GM23338 (cell line): ENCODE measurements at regions not wholly inside any gene's neighbourhood (a gene's known extent, or its start where the extent isn't known, plus 50 kb on each side); places are given as distances from the start of the nearest gene placed in this dataset.

Experiments used
- CTCF ChIP-seq, 2 experiments: fragments of 200-600 bp in 1 of 2; sonication (generic) in 1 of 2; conservative IDR thresholded peaks; 2 replicates each; pipeline versions ENCODE4 v1.5.1 to v1.6.1; 2016 to 2017; ENCODE audit warnings: antibody characterized with exemption in 2 of 2, low read depth in 2 of 2, mild to moderate bottlenecking in 2 of 2, moderate library complexity in 1 of 2
- EZH2 ChIP-seq: fragments of 200-600 bp; sonication (generic); IDR thresholded peaks from one replicate; pipeline ENCODE4 v1.8.0; 2017; ENCODE audit warnings: antibody characterized with exemption, mild to moderate bottlenecking, low read depth; ENCODE audit not compliant: unreplicated experiment
- JUNB ChIP-seq: IDR thresholded peaks from one replicate; pipeline ENCODE4 v1.6.1; 2016; ENCODE audit warnings: antibody characterized with exemption; ENCODE audit not compliant: unreplicated experiment
- POLR2AphosphoS5 ChIP-seq: IDR thresholded peaks from 2 replicates; pipeline ENCODE4 v1.6.1; 2016; ENCODE audit warnings: antibody characterized with exemption, low read depth
- REST ChIP-seq: IDR thresholded peaks from one replicate; pipeline ENCODE4 v1.6.1; 2018; ENCODE audit warnings: antibody characterized with exemption; ENCODE audit not compliant: unreplicated experiment
- ZNF114 ChIP-seq: fragments of 250-450 bp; sonication (Bioruptor Pico); IDR thresholded peaks from 2 replicates; pipeline ENCODE4 v1.5.0; 2020; ENCODE audit warnings: mild to moderate bottlenecking, moderate library complexity

- TF ChIP-seq CTCF (conservative IDR thresholded peaks at IDR 0.05; ENCODE audit: low read depth in 2 of 2) (no peak), POLR2AphosphoS5 (no peak), REST (no peak), EZH2 (no peak), JUNB (no peak), ZNF114 (CRISPR knock-in tag) (0 out of 2 replicates have a peak, but pooled peaks have one; percentile 42)
Observed at GRCh38 chr12:39123580-39124253, 218.3 kb upstream of the CPNE8 start.
